ENCODE measurements at regions not wholly inside any gene's neighbourhood (a gene's known extent, or its start where the extent isn't known, plus 50 kb on each side); places are given as distances from the start of the nearest gene placed in this dataset.

DNA sequence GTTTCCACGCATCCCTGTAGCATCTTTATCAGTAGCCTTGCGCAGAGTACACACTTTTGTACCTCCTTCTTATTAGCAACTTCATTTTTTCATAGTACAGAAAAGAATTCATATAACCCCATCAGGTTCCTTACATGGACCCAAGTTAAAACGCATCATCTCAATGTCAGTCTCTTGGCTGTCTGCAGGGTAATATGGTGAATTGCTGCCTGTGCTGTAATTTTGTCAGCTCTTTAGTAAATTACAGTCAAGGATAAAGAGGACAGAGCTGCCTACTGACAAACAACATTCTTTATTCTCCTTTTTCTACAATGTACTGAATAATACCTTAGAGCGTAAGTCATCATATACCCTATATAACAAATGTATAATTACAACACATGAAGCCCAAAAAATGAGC lies 222.5 kb downstream of the MRPL39 start:
- TF ChIP-seq POLR2A (IDR thresholded peaks at IDR 0.05; ENCODE audit: low read length) (no peak), GATA3 (IDR thresholded peaks at IDR 0.05; ENCODE audit: borderline replicate concordance) (no peak), HDAC2 (IDR thresholded peaks at IDR 0.05) (no peak), NFE2L2 (conservative IDR thresholded peaks at IDR 0.05; ENCODE audit: low read length) (no peak)
- TF ChIP-seq, protein P1, sequence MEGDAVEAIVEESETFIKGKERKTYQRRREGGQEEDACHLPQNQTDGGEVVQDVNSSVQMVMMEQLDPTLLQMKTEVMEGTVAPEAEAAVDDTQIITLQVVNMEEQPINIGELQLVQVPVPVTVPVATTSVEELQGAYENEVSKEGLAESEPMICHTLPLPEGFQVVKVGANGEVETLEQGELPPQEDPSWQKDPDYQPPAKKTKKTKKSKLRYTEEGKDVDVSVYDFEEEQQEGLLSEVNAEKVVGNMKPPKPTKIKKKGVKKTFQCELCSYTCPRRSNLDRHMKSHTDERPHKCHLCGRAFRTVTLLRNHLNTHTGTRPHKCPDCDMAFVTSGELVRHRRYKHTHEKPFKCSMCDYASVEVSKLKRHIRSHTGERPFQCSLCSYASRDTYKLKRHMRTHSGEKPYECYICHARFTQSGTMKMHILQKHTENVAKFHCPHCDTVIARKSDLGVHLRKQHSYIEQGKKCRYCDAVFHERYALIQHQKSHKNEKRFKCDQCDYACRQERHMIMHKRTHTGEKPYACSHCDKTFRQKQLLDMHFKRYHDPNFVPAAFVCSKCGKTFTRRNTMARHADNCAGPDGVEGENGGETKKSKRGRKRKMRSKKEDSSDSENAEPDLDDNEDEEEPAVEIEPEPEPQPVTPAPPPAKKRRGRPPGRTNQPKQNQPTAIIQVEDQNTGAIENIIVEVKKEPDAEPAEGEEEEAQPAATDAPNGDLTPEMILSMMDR (IDR thresholded peaks at IDR 0.05) = no peak

Data from A549 (cell line).